SK-N-SH (cell line): ENCODE measurements at regions not wholly inside any gene's neighbourhood (a gene's known extent, or its start where the extent isn't known, plus 50 kb on each side); places are given as distances from the start of the nearest gene placed in this dataset.

Experiments
- CTCF ChIA-PET: fragments of 300-600, 350-600 bp; formaldehyde crosslinking; extraction: SDS; loops from one replicate; lab custom pipeline; 2021; lab: Yijun Ruan, JAX
- POLR2A ChIA-PET: fragments of 350-600 bp; sonication (Branson Sonifier 250); formaldehyde crosslinking; extraction: SDS; loops from one replicate; lab custom pipeline; 2020; ENCODE audit warnings: antibody characterized with exemption, inconsistent platforms; lab: Yijun Ruan, JAX
- DNase-seq: peaks from one replicate; pipeline ENCODE4 v3.0.0; 2012
- H2AFZ ChIP-seq: fragments of 200-600 bp; sonication (generic); 2 replicates; pipeline ENCODE4 v1.8.1; 2016; ENCODE audit warnings: antibody characterized with exemption, mild to moderate bottlenecking, low read depth
- H3F3A ChIP-seq: fragments of 200-600 bp; sonication (generic); replicated peaks from 2 replicates; pipeline ENCODE3; 2016; ENCODE audit warnings: antibody characterized with exemption, mild to moderate bottlenecking; ENCODE audit not compliant: insufficient read depth
- H3K27ac ChIP-seq, 2 experiments: fragments of 200-500 bp in 1 of 2; fragments of 200-600 bp in 1 of 2; sonication (Bioruptor generic) in 1 of 2; sonication (generic), shearing (Covaris generic) in 1 of 2; 2 replicates each; pipeline versions ENCODE4 v1.5.1 to v1.6.1; 2014 to 2016; ENCODE audit warnings: low read depth in 2 of 2, inconsistent platforms in 1 of 2, low read length in 1 of 2, mild to moderate bottlenecking in 1 of 2, mixed read lengths in 1 of 2
- H3K27me3 ChIP-seq: fragments of 200-600 bp; sonication (generic), shearing (Covaris generic); 2 replicates; pipeline ENCODE4 v1.6.1; 2016; ENCODE audit warnings: mixed run types; ENCODE audit not compliant: insufficient read depth
- H3K36me3 ChIP-seq, 2 experiments: fragments of 200-500 bp in 1 of 2; fragments of 200-600 bp in 1 of 2; sonication (Bioruptor generic) in 1 of 2; sonication (generic) in 1 of 2; replicated peaks in 1 of 2; 2 replicates each; pipeline versions ENCODE3 to v1.5.1; 2014 to 2016; ENCODE audit warnings: low read length in 1 of 2, mild to moderate bottlenecking in 1 of 2; ENCODE audit not compliant: insufficient read depth in 2 of 2, control insufficient read depth in 1 of 2
- H3K4me1 ChIP-seq, 2 experiments: fragments of 200-500 bp in 1 of 2; fragments of 200-600 bp in 1 of 2; sonication (Bioruptor generic) in 1 of 2; sonication (generic), shearing (Covaris generic) in 1 of 2; 2 replicates each; pipeline versions ENCODE4 v1.5.1 to v1.6.1; 2014 to 2016; ENCODE audit warnings: low read depth in 1 of 2, low read length in 1 of 2, mixed run types in 1 of 2; ENCODE audit not compliant: insufficient read depth in 2 of 2, control insufficient read depth in 1 of 2
- H3K4me2 ChIP-seq: fragments of 200-600 bp; sonication (generic), shearing (Covaris generic); 2 replicates; pipeline ENCODE4 v1.6.1; 2017; ENCODE audit warnings: mixed run types
- H3K4me3 ChIP-seq, 2 experiments: fragments of 200-500 bp in 1 of 2; fragments of 200-600 bp in 1 of 2; sonication (Bioruptor generic) in 1 of 2; sonication (generic), shearing (Covaris generic) in 1 of 2; 2 replicates each; pipeline versions ENCODE4 v1.5.1 to v1.8.1; 2014 to 2016; ENCODE audit warnings: low read depth in 2 of 2, inconsistent platforms in 1 of 2, low read length in 1 of 2, mild to moderate bottlenecking in 1 of 2, mixed read lengths in 1 of 2, moderate library complexity in 1 of 2
- H3K79me2 ChIP-seq: fragments of 200-600 bp; sonication (generic); 2 replicates; pipeline ENCODE4 v1.8.1; 2017; ENCODE audit warnings: mild to moderate bottlenecking; ENCODE audit not compliant: insufficient read depth
- H3K9ac ChIP-seq: fragments of 200-600 bp; sonication (generic); 2 replicates; pipeline ENCODE4 v1.6.1; 2017; ENCODE audit warnings: mixed run types
- H3K9me2 ChIP-seq: fragments of 200-600 bp; sonication (generic); 2 replicates; pipeline ENCODE4 v1.6.1; 2017; ENCODE audit warnings: mixed run types
- H3K9me3 ChIP-seq: fragments of 200-600 bp; sonication (generic); 2 replicates; pipeline ENCODE4 v1.6.1; 2017; ENCODE audit warnings: mixed run types, mild to moderate bottlenecking, moderate library complexity
- H4K20me1 ChIP-seq: fragments of 200-600 bp; sonication (generic); 2 replicates; pipeline ENCODE4 v1.6.1; 2017; ENCODE audit warnings: mild to moderate bottlenecking, mixed run types; ENCODE audit not compliant: insufficient read depth
- CTCF ChIP-seq: fragments of 200-600 bp; sonication (generic); IDR thresholded peaks from 2 replicates; pipeline ENCODE4 v1.6.1; 2017; ENCODE audit warnings: antibody characterized with exemption, mild to moderate bottlenecking, moderate library complexity
- EP300 ChIP-seq, 2 experiments: IDR thresholded peaks; 2 replicates each; pipeline versions ENCODE4 v1.4.0 to v1.6.1; 2012; ENCODE audit warnings: borderline replicate concordance in 1 of 2, low read depth in 1 of 2, low read length in 1 of 2
- GABPA ChIP-seq: IDR thresholded peaks from 2 replicates; pipeline ENCODE4 v1.4.0; 2012; ENCODE audit warnings: low read depth, mild to moderate bottlenecking
- JUND ChIP-seq: IDR thresholded peaks from 2 replicates; pipeline ENCODE4 v1.4.0; 2012
- MEF2A ChIP-seq: IDR thresholded peaks from 2 replicates; pipeline ENCODE4 v1.4.0; 2012; ENCODE audit warnings: low read depth, borderline replicate concordance
- NRF1 ChIP-seq: IDR thresholded peaks from 2 replicates; pipeline ENCODE4 v1.6.1; 2012; ENCODE audit warnings: low read depth, mild to moderate bottlenecking, low read length
- RAD21 ChIP-seq: IDR thresholded peaks from 2 replicates; pipeline ENCODE4 v1.6.1; 2012; ENCODE audit warnings: mild to moderate bottlenecking, low read length
- SIN3A ChIP-seq: IDR thresholded peaks from 2 replicates; pipeline ENCODE4 v1.6.1; 2012; ENCODE audit warnings: low read depth, mild to moderate bottlenecking, low read length, moderate library complexity, borderline replicate concordance
- SMC3 ChIP-seq: IDR thresholded peaks from 2 replicates; pipeline ENCODE4 v1.6.1; 2012; ENCODE audit warnings: low read depth, low read length, improper control_type of control experiment
- USF1 ChIP-seq: IDR thresholded peaks from 2 replicates; pipeline ENCODE4 v1.4.0; 2012; ENCODE audit warnings: low read depth, borderline replicate concordance
- USF2 ChIP-seq: fragments of 150-350 bp; IDR thresholded peaks from 2 replicates; pipeline ENCODE4 v1.6.1; 2017; ENCODE audit warnings: antibody characterized with exemption, low read length, low read depth, borderline replicate concordance
- WGBS: methylation state at CpG from one replicate; pipeline ENCODE4 v1.1.6; 2017; ENCODE audit warnings: low lambda C conversion rate; 5-methylcytosine and 5-hydroxymethylcytosine counted together
- TF ChIP-seq, protein P1 (sequence below): IDR thresholded peaks from 2 replicates; pipeline ENCODE4 v1.4.0; 2012; ENCODE audit warnings: low read depth, borderline replicate concordance
- TF ChIP-seq, protein P2 (sequence below): IDR thresholded peaks from 2 replicates; pipeline ENCODE4; 2012
- TF ChIP-seq, protein P3 (sequence below): IDR thresholded peaks from 2 replicates; pipeline ENCODE4 v1.4.0; 2012; ENCODE audit warnings: low read depth

- no peak overlapping the region for H3K4me2 ChIP-seq
- peaks cover 3% of the 10 kb centered on the region; the same call in 1 of the 2 replicates for H3K9me3 ChIP-seq
- POLR2A ChIA-PET: no interaction called here
- no peaks in the 10 kb centered on the region for H4K20me1 ChIP-seq
- H3K4me3 ChIP-seq: no peak overlapping the region
- no peak overlapping the region for H3K27ac ChIP-seq
- CTCF ChIA-PET: no interaction called here
- H3K79me2 ChIP-seq: no peaks in the 10 kb centered on the region
- H3K4me1 ChIP-seq: no peaks in the 10 kb centered on the region
- no peaks in the 10 kb centered on the region for H3K9me2 ChIP-seq
- no peak overlapping the region for H2AFZ ChIP-seq
- WGBS: 45% methylated on average over 1 of the region's 1 CpG
- no peak overlapping the region for H3K9ac ChIP-seq
- DNase-seq: no peak
- H3K27me3 ChIP-seq: no peaks in the 10 kb centered on the region
- H3K36me3 ChIP-seq: no peaks in the 10 kb centered on the region
- no peaks in the 10 kb centered on the region for H3F3A ChIP-seq
- TF ChIP-seq, protein P1, sequence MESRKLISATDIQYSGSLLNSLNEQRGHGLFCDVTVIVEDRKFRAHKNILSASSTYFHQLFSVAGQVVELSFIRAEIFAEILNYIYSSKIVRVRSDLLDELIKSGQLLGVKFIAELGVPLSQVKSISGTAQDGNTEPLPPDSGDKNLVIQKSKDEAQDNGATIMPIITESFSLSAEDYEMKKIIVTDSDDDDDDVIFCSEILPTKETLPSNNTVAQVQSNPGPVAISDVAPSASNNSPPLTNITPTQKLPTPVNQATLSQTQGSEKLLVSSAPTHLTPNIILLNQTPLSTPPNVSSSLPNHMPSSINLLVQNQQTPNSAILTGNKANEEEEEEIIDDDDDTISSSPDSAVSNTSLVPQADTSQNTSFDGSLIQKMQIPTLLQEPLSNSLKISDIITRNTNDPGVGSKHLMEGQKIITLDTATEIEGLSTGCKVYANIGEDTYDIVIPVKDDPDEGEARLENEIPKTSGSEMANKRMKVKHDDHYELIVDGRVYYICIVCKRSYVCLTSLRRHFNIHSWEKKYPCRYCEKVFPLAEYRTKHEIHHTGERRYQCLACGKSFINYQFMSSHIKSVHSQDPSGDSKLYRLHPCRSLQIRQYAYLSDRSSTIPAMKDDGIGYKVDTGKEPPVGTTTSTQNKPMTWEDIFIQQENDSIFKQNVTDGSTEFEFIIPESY: no peak
- TF ChIP-seq GABPA (no peak), RAD21 (no peak), SIN3A (no peak), SMC3 (no peak), EP300 (IDR thresholded peaks at IDR 0.05; ENCODE audit: borderline replicate concordance in 1 of 2, low read depth in 1 of 2, low read length in 1 of 2) (no peak), MEF2A (no peak), CTCF (no peak), USF2 (no peak)
- TF ChIP-seq, protein P2, sequence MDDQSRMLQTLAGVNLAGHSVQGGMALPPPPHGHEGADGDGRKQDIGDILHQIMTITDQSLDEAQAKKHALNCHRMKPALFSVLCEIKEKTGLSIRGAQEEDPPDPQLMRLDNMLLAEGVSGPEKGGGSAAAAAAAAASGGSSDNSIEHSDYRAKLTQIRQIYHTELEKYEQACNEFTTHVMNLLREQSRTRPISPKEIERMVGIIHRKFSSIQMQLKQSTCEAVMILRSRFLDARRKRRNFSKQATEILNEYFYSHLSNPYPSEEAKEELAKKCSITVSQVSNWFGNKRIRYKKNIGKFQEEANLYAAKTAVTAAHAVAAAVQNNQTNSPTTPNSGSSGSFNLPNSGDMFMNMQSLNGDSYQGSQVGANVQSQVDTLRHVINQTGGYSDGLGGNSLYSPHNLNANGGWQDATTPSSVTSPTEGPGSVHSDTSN: no peak
These were observed 621.4 kb downstream of the PDCD6IP start for GRCh38 chr3:34419801-34420200.

GRCh38 chr3:34421762-34422161 is 623.3 kb downstream of the PDCD6IP start:
- Histone ChIP-seq H3K36me3 (no peaks in the 10 kb centered on the region), H3K9me2 (no peaks in the 10 kb centered on the region), H3K4me1 (no peaks in the 10 kb centered on the region), H3K27me3 (no peaks in the 10 kb centered on the region), H3K9ac (no peak overlapping the region), H3K9me3 (peaks cover 3% of the 10 kb centered on the region; the same call in 1 of the 2 replicates), H3K79me2 (no peaks in the 10 kb centered on the region), H3K27ac (no peak overlapping the region), H4K20me1 (no peaks in the 10 kb centered on the region), H3K4me2 (no peak overlapping the region), H3K4me3 (no peak overlapping the region), H3F3A (no peaks in the 10 kb centered on the region), H2AFZ (no peak overlapping the region)
- TF ChIP-seq USF1 (no peak), GABPA (no peak), JUND (no peak), RAD21 (no peak), SIN3A (no peak), NRF1 (no peak)
- TF ChIP-seq, protein P3, sequence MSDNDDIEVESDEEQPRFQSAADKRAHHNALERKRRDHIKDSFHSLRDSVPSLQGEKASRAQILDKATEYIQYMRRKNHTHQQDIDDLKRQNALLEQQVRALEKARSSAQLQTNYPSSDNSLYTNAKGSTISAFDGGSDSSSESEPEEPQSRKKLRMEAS: no peak
- TF ChIP-seq, protein P2: no peak
- ChIA-PET POLR2A (no interaction called here), CTCF (interaction anchor here (0.6 kb wide), 1 partner anchor 1544 kb away, joined by 3 read pairs; no protein-coding TSS in a partner anchor)
- no peak for DNase-seq
- 30% methylated on average over 2 of the region's 2 CpGs for WGBS
